MM.1S (cell line): ENCODE measurements at regions not wholly inside any gene's neighbourhood (a gene's known extent, or its start where the extent isn't known, plus 50 kb on each side); places are given as distances from the start of the nearest gene placed in this dataset.

ENCODE experiments used
- DNase-seq: peaks from one replicate; pipeline ENCODE4 v3.0.0-alpha.2; 2015
- H2AFZ ChIP-seq: fragments of 300-600 bp; sonication (generic); 2 replicates; pipeline ENCODE4 v1.6.0; 2016; ENCODE audit warnings: antibody characterized with exemption, low read length
- H3F3A ChIP-seq: fragments of 300-600 bp; sonication (generic); 2 replicates; pipeline ENCODE4 v1.6.1; 2016; ENCODE audit warnings: mild to moderate bottlenecking, antibody characterized with exemption, low read length, moderate library complexity, mixed read lengths; ENCODE audit not compliant: insufficient read depth
- H3K27ac ChIP-seq: fragments of 300-600 bp; sonication (generic); 2 replicates; pipeline ENCODE4 v1.5.1; 2016; ENCODE audit warnings: mild to moderate bottlenecking, low read length
- H3K27me3 ChIP-seq: fragments of 300-600 bp; sonication (generic); replicated peaks from 2 replicates; pipeline ENCODE4 v1.6.0; 2016; ENCODE audit warnings: low read length; ENCODE audit not compliant: insufficient read depth
- H3K36me3 ChIP-seq: fragments of 300-600 bp; sonication (generic); replicated peaks from 2 replicates; pipeline ENCODE4 v1.6.1; 2016; ENCODE audit warnings: mild to moderate bottlenecking, low read length, mixed read lengths; ENCODE audit not compliant: insufficient read depth
- H3K4me1 ChIP-seq: fragments of 300-600 bp; sonication (generic); 2 replicates; pipeline ENCODE4 v1.6.1; 2016; ENCODE audit warnings: low read length, mixed read lengths
- H3K4me2 ChIP-seq: fragments of 300-600 bp; sonication (generic); 2 replicates; pipeline ENCODE4 v1.6.0; 2016; ENCODE audit warnings: low read depth, low read length
- H3K4me3 ChIP-seq: fragments of 300-600 bp; sonication (generic); 2 replicates; pipeline ENCODE4 v1.5.1; 2016; ENCODE audit warnings: low read length, mixed read lengths
- H3K79me2 ChIP-seq: fragments of 300-600 bp; sonication (generic); 2 replicates; pipeline ENCODE4 v1.6.1; 2016; ENCODE audit warnings: mixed run types, low read length, mixed read lengths
- H3K9ac ChIP-seq: fragments of 300-600 bp; sonication (generic); 2 replicates; pipeline ENCODE4 v1.6.1; 2016; ENCODE audit warnings: low read length, mixed read lengths
- H3K9me2 ChIP-seq: fragments of 300-600 bp; sonication (generic); replicated peaks from 2 replicates; pipeline ENCODE4 v1.6.1; 2016; ENCODE audit warnings: mild to moderate bottlenecking, low read length, mixed read lengths; ENCODE audit not compliant: insufficient read depth
- H3K9me3 ChIP-seq: fragments of 300-600 bp; sonication (generic); replicated peaks from 2 replicates; pipeline ENCODE4 v1.6.1; 2016; ENCODE audit warnings: mild to moderate bottlenecking, low read length, mixed read lengths; ENCODE audit not compliant: insufficient read depth
- H4K20me1 ChIP-seq: fragments of 300-600 bp; sonication (generic); 2 replicates; pipeline ENCODE4 v1.6.1; 2016; ENCODE audit warnings: mild to moderate bottlenecking, low read length, moderate library complexity, mixed read lengths; ENCODE audit not compliant: insufficient read depth
- CTCF ChIP-seq: fragments of 300-600 bp; sonication (generic); IDR thresholded peaks from 2 replicates; pipeline ENCODE4 v1.5.1; 2016; ENCODE audit warnings: antibody characterized with exemption, low read length, mixed read lengths
- EZH2 ChIP-seq: fragments of 300-600 bp; sonication (generic); optimal IDR thresholded peaks from 2 replicates; pipeline ENCODE3; 2017; ENCODE audit warnings: low read depth, mild to moderate bottlenecking, antibody characterized with exemption, low read length, mixed read lengths
- EZH2phosphoT487 ChIP-seq: fragments of 300-600 bp; sonication (generic); IDR thresholded peaks from 2 replicates; pipeline ENCODE4 v1.6.1; 2018; ENCODE audit warnings: antibody characterized with exemption, low read length

- Histone ChIP-seq H3K27me3 (peaks cover 72% of the 10 kb centered on the region), H3K79me2 (no peaks in the 10 kb centered on the region), H3K9me3 (no peaks in the 10 kb centered on the region), H3K9me2 (no peaks in the 10 kb centered on the region), H3K4me2 (no peak overlapping the region), H3K36me3 (no peaks in the 10 kb centered on the region), H4K20me1 (no peaks in the 10 kb centered on the region), H3K9ac (no peak overlapping the region), H3K4me1 (no peaks in the 10 kb centered on the region), H3K4me3 (no peak overlapping the region), H3F3A (no peaks in the 10 kb centered on the region), H2AFZ (no peak overlapping the region), H3K27ac (no peak overlapping the region)
- no peak for DNase-seq
- TF ChIP-seq CTCF: no peak
- TF ChIP-seq EZH2: no peak
- TF ChIP-seq EZH2phosphoT487: no peak
Observed at GRCh38 chr11:119520966-119521365, 98.0 kb upstream of the THY1 start.

- H3K79me2 ChIP-seq: no peaks in the 10 kb centered on the region
Observed at GRCh38 chr11:119520400-119520799, 97.4 kb upstream of the THY1 start.

GRCh38 chr11:119519796-119520195, 96.8 kb upstream of the THY1 start:
- Histone ChIP-seq H3F3A (no peaks in the 10 kb centered on the region), H3K4me3 (no peak overlapping the region), H3K4me2 (no peak overlapping the region), H3K27ac (no peak overlapping the region), H4K20me1 (no peaks in the 10 kb centered on the region), H3K9ac (no peak overlapping the region), H3K9me2 (no peaks in the 10 kb centered on the region), H3K79me2 (no peaks in the 10 kb centered on the region), H3K4me1 (no peaks in the 10 kb centered on the region), H3K27me3 (peaks cover 71% of the 10 kb centered on the region), H3K9me3 (no peaks in the 10 kb centered on the region), H2AFZ (no peak overlapping the region), H3K36me3 (no peaks in the 10 kb centered on the region)
- DNase-seq: no peak
- TF ChIP-seq CTCF (no peak), EZH2phosphoT487 (no peak), EZH2 (no peak)

More at GRCh38 chr11:119520400-119520799, 97.4 kb upstream of the THY1 start:
- Histone ChIP-seq H3K4me1 (no peaks in the 10 kb centered on the region), H3K27me3 (peaks cover 72% of the 10 kb centered on the region), H3K4me3 (no peak overlapping the region), H3K4me2 (no peak overlapping the region), H3K9me3 (no peaks in the 10 kb centered on the region), H3K27ac (no peak overlapping the region), H3K9ac (no peak overlapping the region), H4K20me1 (no peaks in the 10 kb centered on the region), H3F3A (no peaks in the 10 kb centered on the region), H3K9me2 (no peaks in the 10 kb centered on the region), H3K36me3 (no peaks in the 10 kb centered on the region), H2AFZ (no peak overlapping the region)
- no peak for DNase-seq
- TF ChIP-seq EZH2 (no peak), EZH2phosphoT487 (no peak), CTCF (no peak)
